ENCODE measurements at regions not wholly inside any gene's neighbourhood (a gene's known extent, or its start where the extent isn't known, plus 50 kb on each side); places are given as distances from the start of the nearest gene placed in this dataset.

DNA sequence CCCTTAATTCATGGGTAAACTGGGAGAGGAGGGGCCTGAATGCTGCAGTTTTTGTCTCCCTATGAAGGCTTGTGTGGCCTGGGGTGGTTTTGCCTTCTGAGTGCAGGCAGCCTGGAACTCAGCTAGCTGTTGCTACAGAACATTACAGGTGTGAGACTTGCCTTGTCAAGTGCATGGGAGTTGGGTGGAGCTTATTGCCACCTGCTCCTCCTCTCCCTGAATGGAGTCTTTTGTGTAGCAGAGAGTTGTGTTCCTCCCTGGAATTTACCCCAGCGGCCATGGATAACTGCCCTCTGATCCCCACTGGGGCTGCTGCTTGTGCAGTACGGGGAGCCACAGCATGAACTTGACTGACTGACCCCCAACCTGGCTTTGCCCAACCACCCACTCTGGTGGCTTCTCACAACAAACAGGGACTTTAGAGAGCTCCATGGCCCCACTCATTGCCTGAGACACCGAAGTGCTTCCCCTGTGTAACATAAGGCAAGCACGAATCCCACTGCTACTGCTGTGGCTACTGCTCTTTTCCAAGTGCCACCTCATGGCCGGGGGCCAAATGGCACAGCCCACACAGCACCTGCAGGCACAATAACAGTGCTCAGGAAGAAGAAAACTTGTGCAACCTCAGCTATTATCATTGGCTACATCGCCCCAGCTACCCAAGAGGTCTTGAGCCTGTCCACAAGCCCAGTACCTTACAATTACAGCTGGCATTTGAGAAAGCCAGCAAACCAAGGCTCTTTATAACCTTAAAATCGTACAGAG, 942.9 kb downstream of the CDH18 start:
- Histone ChIP-seq H3K27ac (ENCODE audit: low read depth, low read length) (no peak overlapping the region), H3K4me1 (ENCODE audit: control insufficient read depth, insufficient read depth, low read length, unreplicated experiment) (no peaks in the 10 kb centered on the region), H3K4me3 (ENCODE audit: low read depth, low read length) (no peak overlapping the region), H3K79me2 (ENCODE audit: control insufficient read depth, insufficient read depth, low read length, unreplicated experiment) (no peaks in the 10 kb centered on the region), H3K27me3 (ENCODE audit: insufficient read depth, low read length) (no peaks in the 10 kb centered on the region), H2AFZ (ENCODE audit: low read length, unreplicated experiment) (no peak overlapping the region), H3K36me3 (ENCODE audit: insufficient read depth, low read length) (no peaks in the 10 kb centered on the region)

DNA sequence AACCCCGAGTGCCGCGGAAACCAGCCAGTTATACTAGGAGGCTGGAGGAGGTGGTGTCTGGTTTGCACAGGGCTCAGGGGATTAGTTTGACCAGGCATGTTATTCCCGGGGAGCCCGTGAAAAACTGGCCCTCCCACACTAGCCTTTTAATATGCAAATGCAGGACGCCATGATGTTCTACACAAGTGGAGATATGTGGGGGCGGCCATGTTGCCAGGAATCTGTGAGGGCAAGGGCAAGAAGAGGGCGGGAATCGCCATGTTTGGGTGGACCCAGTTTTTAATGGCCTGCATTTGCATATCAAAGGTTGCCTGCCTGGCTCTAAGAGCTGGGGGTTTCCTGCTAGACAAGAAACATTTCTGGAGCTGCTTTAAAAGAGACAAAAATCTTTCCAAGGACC, 940.7 kb downstream of the CDH18 start:
- H3K27ac ChIP-seq (ENCODE audit: low read depth, low read length): no peak overlapping the region

GRCh38 chr5:19048726-19049125, 939.3 kb downstream of the CDH18 start:
- H2AFZ ChIP-seq (ENCODE audit: low read length, unreplicated experiment): no peak overlapping the region
- H3K27ac ChIP-seq (ENCODE audit: low read depth, low read length): no peak overlapping the region
- H3K4me1 ChIP-seq (ENCODE audit: control insufficient read depth, insufficient read depth, low read length, unreplicated experiment): no peaks in the 10 kb centered on the region
- no peaks in the 10 kb centered on the region for H3K79me2 ChIP-seq (ENCODE audit: control insufficient read depth, insufficient read depth, low read length, unreplicated experiment)
- no peak overlapping the region for H3K4me3 ChIP-seq (ENCODE audit: low read depth, low read length)
- H3K36me3 ChIP-seq (ENCODE audit: insufficient read depth, low read length): no peaks in the 10 kb centered on the region
- H3K27me3 ChIP-seq (ENCODE audit: insufficient read depth, low read length): no peaks in the 10 kb centered on the region

More for the DNA sequence above, 940.7 kb downstream of the CDH18 start:
- Histone ChIP-seq H3K4me3 (ENCODE audit: low read depth, low read length) (no peak overlapping the region), H3K27me3 (ENCODE audit: insufficient read depth, low read length) (no peaks in the 10 kb centered on the region), H3K36me3 (ENCODE audit: insufficient read depth, low read length) (no peaks in the 10 kb centered on the region), H3K79me2 (ENCODE audit: control insufficient read depth, insufficient read depth, low read length, unreplicated experiment) (no peaks in the 10 kb centered on the region), H3K4me1 (ENCODE audit: control insufficient read depth, insufficient read depth, low read length, unreplicated experiment) (no peaks in the 10 kb centered on the region), H2AFZ (ENCODE audit: low read length, unreplicated experiment) (no peak overlapping the region)

GRCh38 chr5:19058216-19058615, 929.8 kb downstream of the CDH18 start:
- H3K36me3 ChIP-seq (ENCODE audit: insufficient read depth, low read length): no peaks in the 10 kb centered on the region

DNA sequence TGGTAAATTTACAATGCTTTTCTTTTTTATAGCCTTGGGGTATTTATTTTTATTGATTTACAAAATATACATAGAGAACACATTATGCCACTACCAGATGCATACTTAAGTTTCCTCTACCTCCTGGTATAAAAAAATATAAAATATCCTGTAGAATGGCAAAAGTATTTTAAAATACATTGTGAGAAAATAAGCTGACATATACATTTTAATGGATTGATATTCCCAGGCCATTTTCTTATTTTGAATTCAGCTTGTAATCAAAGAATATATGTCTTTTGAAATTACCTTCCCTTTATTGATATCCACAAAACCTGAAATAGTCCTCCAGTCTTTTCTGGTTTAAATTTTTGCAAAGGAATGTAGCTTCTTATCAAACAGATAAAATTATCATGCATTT, 923.9 kb downstream of the CDH18 start:
- no peaks in the 10 kb centered on the region for H3K27me3 ChIP-seq (ENCODE audit: insufficient read depth, low read length)
- H2AFZ ChIP-seq (ENCODE audit: low read length, unreplicated experiment): no peak overlapping the region
- no peak overlapping the region for H3K27ac ChIP-seq (ENCODE audit: low read depth, low read length)
- H3K79me2 ChIP-seq (ENCODE audit: control insufficient read depth, insufficient read depth, low read length, unreplicated experiment): no peaks in the 10 kb centered on the region
- no peaks in the 10 kb centered on the region for H3K4me1 ChIP-seq (ENCODE audit: control insufficient read depth, insufficient read depth, low read length, unreplicated experiment)
- no peaks in the 10 kb centered on the region for H3K36me3 ChIP-seq (ENCODE audit: insufficient read depth, low read length)
- no peak overlapping the region for H3K4me3 ChIP-seq (ENCODE audit: low read depth, low read length)

More at GRCh38 chr5:19058216-19058615, 929.8 kb downstream of the CDH18 start:
- Histone ChIP-seq H2AFZ (ENCODE audit: low read length, unreplicated experiment) (no peak overlapping the region), H3K79me2 (ENCODE audit: control insufficient read depth, insufficient read depth, low read length, unreplicated experiment) (no peaks in the 10 kb centered on the region), H3K4me1 (ENCODE audit: control insufficient read depth, insufficient read depth, low read length, unreplicated experiment) (no peaks in the 10 kb centered on the region), H3K27me3 (ENCODE audit: insufficient read depth, low read length) (no peaks in the 10 kb centered on the region), H3K4me3 (ENCODE audit: low read depth, low read length) (no peak overlapping the region), H3K27ac (ENCODE audit: low read depth, low read length) (no peak overlapping the region)

GRCh38 chr5:19067741-19068140, 920.3 kb downstream of the CDH18 start:
- no peak overlapping the region for H3K4me3 ChIP-seq (ENCODE audit: low read depth, low read length)
- no peak overlapping the region for H2AFZ ChIP-seq (ENCODE audit: low read length, unreplicated experiment)
- H3K4me1 ChIP-seq (ENCODE audit: control insufficient read depth, insufficient read depth, low read length, unreplicated experiment): no peaks in the 10 kb centered on the region
- H3K27me3 ChIP-seq (ENCODE audit: insufficient read depth, low read length): no peaks in the 10 kb centered on the region
- H3K79me2 ChIP-seq (ENCODE audit: control insufficient read depth, insufficient read depth, low read length, unreplicated experiment): no peaks in the 10 kb centered on the region
- no peaks in the 10 kb centered on the region for H3K36me3 ChIP-seq (ENCODE audit: insufficient read depth, low read length)
- H3K27ac ChIP-seq (ENCODE audit: low read depth, low read length): no peak overlapping the region

GRCh38 chr5:19098434-19098833, 889.6 kb downstream of the CDH18 start:
- H2AFZ ChIP-seq (ENCODE audit: low read length, unreplicated experiment): no peak overlapping the region
- H3K27ac ChIP-seq (ENCODE audit: low read depth, low read length): no peak overlapping the region
- no peaks in the 10 kb centered on the region for H3K36me3 ChIP-seq (ENCODE audit: insufficient read depth, low read length)

GRCh38 chr5:19099195-19099594, 888.8 kb downstream of the CDH18 start:
- H2AFZ ChIP-seq (ENCODE audit: low read length, unreplicated experiment): no peak overlapping the region

More at GRCh38 chr5:19098434-19098833, 889.6 kb downstream of the CDH18 start:
- no peak overlapping the region for H3K4me3 ChIP-seq (ENCODE audit: low read depth, low read length)
- H3K4me1 ChIP-seq (ENCODE audit: control insufficient read depth, insufficient read depth, low read length, unreplicated experiment): no peaks in the 10 kb centered on the region
- 0 out of 2 replicates have a peak, but pooled peaks cover 3% of the 10 kb centered on the region for H3K27me3 ChIP-seq (ENCODE audit: insufficient read depth, low read length)
- no peaks in the 10 kb centered on the region for H3K79me2 ChIP-seq (ENCODE audit: control insufficient read depth, insufficient read depth, low read length, unreplicated experiment)

DNA sequence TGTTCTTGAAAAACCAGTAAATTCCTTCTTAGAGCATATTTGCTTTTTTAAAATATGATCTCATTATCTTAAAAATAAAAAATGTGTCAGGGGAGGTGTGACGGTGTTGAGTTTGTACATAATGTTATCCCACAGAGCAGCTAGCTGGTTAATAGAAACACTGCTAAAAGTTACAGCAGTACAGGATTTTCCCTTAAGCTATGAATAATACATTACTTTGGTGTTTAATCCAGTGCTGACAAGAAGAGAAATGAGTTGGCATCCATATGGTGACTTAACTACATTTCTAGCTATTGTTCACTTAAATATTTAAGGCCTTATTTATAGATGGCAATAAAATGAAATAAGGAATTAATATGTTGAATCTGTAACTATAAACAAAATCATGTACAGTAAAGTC, 883.1 kb downstream of the CDH18 start:
- Histone ChIP-seq H3K4me1 (ENCODE audit: control insufficient read depth, insufficient read depth, low read length, unreplicated experiment) (no peaks in the 10 kb centered on the region), H3K27me3 (ENCODE audit: insufficient read depth, low read length) (0 out of 2 replicates have a peak, but pooled peaks cover 8% of the 10 kb centered on the region), H2AFZ (ENCODE audit: low read length, unreplicated experiment) (no peak overlapping the region), H3K27ac (ENCODE audit: low read depth, low read length) (no peak overlapping the region), H3K36me3 (ENCODE audit: insufficient read depth, low read length) (no peaks in the 10 kb centered on the region), H3K4me3 (ENCODE audit: low read depth, low read length) (no peak overlapping the region), H3K79me2 (ENCODE audit: control insufficient read depth, insufficient read depth, low read length, unreplicated experiment) (no peaks in the 10 kb centered on the region)

More at GRCh38 chr5:19099195-19099594, 888.8 kb downstream of the CDH18 start:
- Histone ChIP-seq H3K79me2 (ENCODE audit: control insufficient read depth, insufficient read depth, low read length, unreplicated experiment) (no peaks in the 10 kb centered on the region), H3K36me3 (ENCODE audit: insufficient read depth, low read length) (no peaks in the 10 kb centered on the region), H3K4me3 (ENCODE audit: low read depth, low read length) (no peak overlapping the region), H3K27ac (ENCODE audit: low read depth, low read length) (no peak overlapping the region), H3K27me3 (ENCODE audit: insufficient read depth, low read length) (no peaks in the 10 kb centered on the region), H3K4me1 (ENCODE audit: control insufficient read depth, insufficient read depth, low read length, unreplicated experiment) (no peaks in the 10 kb centered on the region)

GRCh38 chr5:19122923-19123322, 865.1 kb downstream of the CDH18 start:
- H3K4me1 ChIP-seq (ENCODE audit: control insufficient read depth, insufficient read depth, low read length, unreplicated experiment): no peaks in the 10 kb centered on the region
- H3K27me3 ChIP-seq (ENCODE audit: insufficient read depth, low read length): no peaks in the 10 kb centered on the region
- no peak overlapping the region for H2AFZ ChIP-seq (ENCODE audit: low read length, unreplicated experiment)
- no peak overlapping the region for H3K27ac ChIP-seq (ENCODE audit: low read depth, low read length)
- H3K79me2 ChIP-seq (ENCODE audit: control insufficient read depth, insufficient read depth, low read length, unreplicated experiment): no peaks in the 10 kb centered on the region
- no peaks in the 10 kb centered on the region for H3K36me3 ChIP-seq (ENCODE audit: insufficient read depth, low read length)
- H3K4me3 ChIP-seq (ENCODE audit: low read depth, low read length): no peak overlapping the region
